ENCODE measurements at regions not wholly inside any gene's neighbourhood (a gene's known extent, or its start where the extent isn't known, plus 50 kb on each side); places are given as distances from the start of the nearest gene placed in this dataset.

- H3K9me3 ChIP-seq = no peaks in the 10 kb centered on the region
- H3K36me3 ChIP-seq = no peaks in the 10 kb centered on the region
- peaks cover 0 to 10% (median 0%) of the 10 kb centered on the region in 4 donors for H3K27me3 ChIP-seq
- WGBS, 2 donors = 86% methylated on average over 2 of the region's 2 CpGs
- no peak for TF ChIP-seq CTCF (IDR thresholded peaks at IDR 0.05)
- DNase-seq (no peak), FAIRE-seq (no peak), ATAC-seq (no peak)
- intact Hi-C loops (cut with DNase I) = no loop called here
- no peak overlapping the region for H3K27ac ChIP-seq
- no peak overlapping the region for H3K4me3 ChIP-seq
- H3K4me1 ChIP-seq = no peaks in the 10 kb centered on the region
Observed at GRCh38 chrX:39667191-39667590, 430.6 kb downstream of the BCOR start.

- no peak for DNase-seq
- H3K4me1 ChIP-seq = no peaks in the 10 kb centered on the region
- no peak for FAIRE-seq
- no peak for ATAC-seq
- H3K27me3 ChIP-seq = peaks cover 0 to 6% (median 0%) of the 10 kb centered on the region in 4 donors
- TF ChIP-seq CTCF (IDR thresholded peaks at IDR 0.05) = no peak
- no peaks in the 10 kb centered on the region for H3K9me3 ChIP-seq
- no peaks in the 10 kb centered on the region for H3K36me3 ChIP-seq
- WGBS, 2 donors = 65 to 81% methylated on average over 9 of the region's 9 CpGs
- H3K4me3 ChIP-seq = no peak overlapping the region
- no peak overlapping the region for H3K27ac ChIP-seq
- intact Hi-C loops (cut with DNase I) = no loop called here
Observed at GRCh38 chrX:39667736-39668482, 429.8 kb downstream of the BCOR start.

- FAIRE-seq = no peak
- no peak for ATAC-seq
- Histone ChIP-seq H3K4me1 (no peaks in the 10 kb centered on the region), H3K27ac (no peak overlapping the region), H3K36me3 (no peaks in the 10 kb centered on the region), H3K4me3 (no peak overlapping the region), H3K9me3 (no peaks in the 10 kb centered on the region), H3K27me3 (peaks cover 0 to 4% (median 0%) of the 10 kb centered on the region in 4 donors)
- no peak for TF ChIP-seq CTCF (IDR thresholded peaks at IDR 0.05)
- intact Hi-C loops (cut with DNase I) = no loop called here
- DNase-seq = no peak
- WGBS, 2 donors = 78 to 87% methylated on average over 7 of the region's 7 CpGs
Observed at GRCh38 chrX:39669668-39670067, 428.1 kb downstream of the BCOR start.

- no peaks in the 10 kb centered on the region for H3K9me3 ChIP-seq
- no peak overlapping the region for H3K27ac ChIP-seq
- no peaks in the 10 kb centered on the region for H3K27me3 ChIP-seq
- no peaks in the 10 kb centered on the region for H3K36me3 ChIP-seq
- TF ChIP-seq CTCF (IDR thresholded peaks at IDR 0.05) = no peak
- no peak for ATAC-seq
- 67 to 83% methylated on average over 5 of the region's 5 CpGs for WGBS, 2 donors
- FAIRE-seq = no peak
- no peaks in the 10 kb centered on the region for H3K4me1 ChIP-seq
- no peak overlapping the region for H3K4me3 ChIP-seq
- no peak for DNase-seq
- intact Hi-C loops (cut with DNase I) = no loop called here
Observed at GRCh38 chrX:39670281-39670680, 427.5 kb downstream of the BCOR start.

- no peak for DNase-seq
- H3K27ac ChIP-seq = no peak overlapping the region
- H3K9me3 ChIP-seq = no peaks in the 10 kb centered on the region
- H3K4me3 ChIP-seq = no peak overlapping the region
- no peak for TF ChIP-seq CTCF (IDR thresholded peaks at IDR 0.05)
- no peak for ATAC-seq
- intact Hi-C loops (cut with DNase I) = no loop called here
- 75 to 88% methylated on average over 2 of the region's 2 CpGs for WGBS, 2 donors
- no peaks in the 10 kb centered on the region for H3K36me3 ChIP-seq
- FAIRE-seq = no peak
- no peaks in the 10 kb centered on the region for H3K27me3 ChIP-seq
- H3K4me1 ChIP-seq = no peaks in the 10 kb centered on the region
Observed at GRCh38 chrX:39672405-39672804, 425.4 kb downstream of the BCOR start.
